Left lung (tissue), 4 donors: ENCODE measurements at regions not wholly inside any gene's neighbourhood (a gene's known extent, or its start where the extent isn't known, plus 50 kb on each side); places are given as distances from the start of the nearest gene placed in this dataset.

ENCODE experiments used
- ATAC-seq: fragments of 200-7000 bp; cut with Tn5 transposase; one replicate; pipeline ENCODE4 v1.9.1; 2020; ENCODE audit warnings: moderate library complexity
- DNase-seq, 4 donors: peaks; one replicate each; pipeline ENCODE4 v3.0.0-alpha.2; 2013 to 2020
- H3K27ac ChIP-seq, 2 donors: fragments of 200-600 bp; sonication (generic) in 1 of 2; one replicate each; pipeline versions ENCODE4 v1.5.0 to v1.8.0; 2020 to 2021
- H3K27me3 ChIP-seq, 2 donors: fragments of 200-600 bp; sonication (generic) in 1 of 2; one replicate each; pipeline versions ENCODE4 v1.5.0 to v1.8.0; 2020 to 2021
- H3K36me3 ChIP-seq, 2 donors: fragments of 200-600 bp; sonication (generic) in 1 of 2; one replicate each; pipeline versions ENCODE4 v1.5.0 to v1.8.0; 2020 to 2021
- H3K4me1 ChIP-seq, 2 donors: fragments of 200-600 bp; one replicate each; pipeline ENCODE4 v1.8.0; 2021
- H3K4me3 ChIP-seq, 2 donors: fragments of 200-600 bp; sonication (generic) in 1 of 2; one replicate each; pipeline versions ENCODE4 v1.5.0 to v1.8.0; 2020 to 2021; ENCODE audit warnings: mild to moderate bottlenecking in 1 of 2
- H3K9me3 ChIP-seq, 2 donors: fragments of 200-600 bp; sonication (generic) in 1 of 2; one replicate each; pipeline versions ENCODE4 v1.5.0 to v1.8.0; 2020 to 2021
- CTCF ChIP-seq, 2 donors: fragments of 200-600 bp; sonication (generic) in 1 of 2; IDR thresholded peaks; one replicate each; pipeline versions ENCODE4 v1.5.0 to v1.8.0; 2021; ENCODE audit warnings: antibody characterized with exemption in 2 of 2
- intact Hi-C, 2 donors: fragments of 100-400 bp; cut with DNase I; formaldehyde crosslinking; loops; one replicate each; pipeline versions ENCODE4 v1.11.2 to v1.14.2; 2022
- donor health status: DM: no; HTN: yes; CAD: no.
- donor health status: DM: no; HTN: no; CAD: no.

GRCh38 chr4:35697210-35697736 is 547.0 kb downstream of the ARAP2 start:
- Histone ChIP-seq H3K36me3 (no peaks in the 10 kb centered on the region), H3K27me3 (no peaks in the 10 kb centered on the region), H3K4me3 (no peak overlapping the region), H3K4me1 (no peaks in the 10 kb centered on the region), H3K9me3 (no peaks in the 10 kb centered on the region), H3K27ac (no peak overlapping the region)
- DNase-seq (no peak), ATAC-seq (no peak)
- intact Hi-C loops, result no loop called here
- TF ChIP-seq CTCF (IDR thresholded peaks at IDR 0.05), result no peak

GRCh38 chr4:35700663-35701062 is 543.7 kb downstream of the ARAP2 start:
- H3K9me3 ChIP-seq, result no peaks in the 10 kb centered on the region
- H3K27me3 ChIP-seq, result no peaks in the 10 kb centered on the region
- H3K4me3 ChIP-seq, result no peak overlapping the region
- no peak overlapping the region for H3K27ac ChIP-seq
- intact Hi-C loops, result no loop called here
- no peaks in the 10 kb centered on the region for H3K36me3 ChIP-seq
- no peak for TF ChIP-seq CTCF (IDR thresholded peaks at IDR 0.05)
- DNase-seq, result no peak
- no peak for ATAC-seq
- no peaks in the 10 kb centered on the region for H3K4me1 ChIP-seq

- H3K27me3 ChIP-seq, result no peaks in the 10 kb centered on the region
- intact Hi-C loops, result no loop called here
- no peaks in the 10 kb centered on the region for H3K36me3 ChIP-seq
- no peak for ATAC-seq
- H3K4me1 ChIP-seq, result no peaks in the 10 kb centered on the region
- no peak for DNase-seq
- H3K9me3 ChIP-seq, result peaks cover 0 to 28% of the 10 kb centered on the region in 2 donors
- no peak overlapping the region for H3K4me3 ChIP-seq
- TF ChIP-seq CTCF (IDR thresholded peaks at IDR 0.05), result no peak
- H3K27ac ChIP-seq, result no peak overlapping the region
These were observed 535.2 kb downstream of the ARAP2 start for GRCh38 chr4:35709080-35709479.

GRCh38 chr4:35710343-35710742 is 534.0 kb downstream of the ARAP2 start:
- Histone ChIP-seq H3K36me3 (no peaks in the 10 kb centered on the region), H3K9me3 (peaks cover 0 to 39% of the 10 kb centered on the region in 2 donors), H3K4me1 (no peaks in the 10 kb centered on the region), H3K27ac (no peak overlapping the region), H3K27me3 (no peaks in the 10 kb centered on the region), H3K4me3 (no peak overlapping the region)
- TF ChIP-seq CTCF (IDR thresholded peaks at IDR 0.05), result no peak
- intact Hi-C loops, result no loop called here
- DNase-seq, result peak in 1 of 4 donors; percentile 47
- no peak for ATAC-seq

- no peak for TF ChIP-seq CTCF (IDR thresholded peaks at IDR 0.05)
- no peaks in the 10 kb centered on the region for H3K36me3 ChIP-seq
- intact Hi-C loops, result no loop called here
- H3K4me1 ChIP-seq, result no peaks in the 10 kb centered on the region
- H3K27ac ChIP-seq, result no peak overlapping the region
- ATAC-seq (no peak), DNase-seq (no peak)
- no peaks in the 10 kb centered on the region for H3K27me3 ChIP-seq
- peaks cover 0 to 44% of the 10 kb centered on the region in 2 donors for H3K9me3 ChIP-seq
- no peak overlapping the region for H3K4me3 ChIP-seq
These were observed 533.2 kb downstream of the ARAP2 start for GRCh38 chr4:35711127-35711526.
